ENCODE measurements at regions not wholly inside any gene's neighbourhood (a gene's known extent, or its start where the extent isn't known, plus 50 kb on each side); places are given as distances from the start of the nearest gene placed in this dataset.

GRCh38 chr16:73879621-73880020, 417.0 kb upstream of the PSMD7 start:
- ATAC-seq: no peak
- TF ChIP-seq ARNTL (CRISPR knock-in tag; IDR thresholded peaks at IDR 0.05; ENCODE audit: borderline replicate concordance, low read depth) (no peak), PATZ1 (CRISPR knock-in tag; IDR thresholded peaks at IDR 0.05; ENCODE audit: borderline replicate concordance) (no peak), ESRRG (CRISPR knock-in tag; IDR thresholded peaks at IDR 0.05) (no peak), ZFP3 (CRISPR knock-in tag; IDR thresholded peaks at IDR 0.05) (no peak), CREB5 (CRISPR knock-in tag; IDR thresholded peaks at IDR 0.05; ENCODE audit: low read depth) (no peak), PPARA (CRISPR knock-in tag; IDR thresholded peaks at IDR 0.05; ENCODE audit: borderline replicate concordance) (no peak), ZFP30 (CRISPR knock-in tag; IDR thresholded peaks at IDR 0.05) (no peak)

- peak; percentile 62; the same call in 1 of the 3 replicates for ATAC-seq
- TF ChIP-seq BACH2 (CRISPR knock-in tag; IDR thresholded peaks at IDR 0.05; ENCODE audit: borderline replicate concordance) (no peak), ARNTL (CRISPR knock-in tag; IDR thresholded peaks at IDR 0.05; ENCODE audit: borderline replicate concordance, low read depth) (no peak), ZC3H10 (CRISPR knock-in tag; IDR thresholded peaks at IDR 0.05) (no peak), ISL1 (CRISPR knock-in tag; IDR thresholded peaks at IDR 0.05) (no peak), TCF4 (CRISPR knock-in tag; IDR thresholded peaks at IDR 0.05; ENCODE audit: borderline replicate concordance) (no peak), ZNF565 (CRISPR knock-in tag; conservative IDR thresholded peaks at IDR 0.05; ENCODE audit: low read depth) (no peak), SNAI2 (CRISPR knock-in tag; IDR thresholded peaks at IDR 0.05) (no peak), PPARA (CRISPR knock-in tag; IDR thresholded peaks at IDR 0.05; ENCODE audit: borderline replicate concordance) (no peak), POU6F1 (CRISPR knock-in tag; IDR thresholded peaks at IDR 0.05; ENCODE audit: borderline replicate concordance, low read depth) (no peak), ZNF70 (CRISPR knock-in tag; IDR thresholded peaks at IDR 0.05) (no peak), CSRNP3 (CRISPR knock-in tag; IDR thresholded peaks at IDR 0.05) (no peak), TOX (CRISPR knock-in tag; IDR thresholded peaks at IDR 0.05; ENCODE audit: borderline replicate concordance) (no peak), OSR1 (CRISPR knock-in tag; IDR thresholded peaks at IDR 0.05) (no peak), CREB5 (CRISPR knock-in tag; IDR thresholded peaks at IDR 0.05; ENCODE audit: low read depth) (no peak), TSHZ2 (CRISPR knock-in tag; IDR thresholded peaks at IDR 0.05) (no peak), PATZ1 (CRISPR knock-in tag; IDR thresholded peaks at IDR 0.05; ENCODE audit: borderline replicate concordance) (no peak), GLIS3 (CRISPR knock-in tag; IDR thresholded peaks at IDR 0.05) (no peak)
Measured at GRCh38 chr16:73878611-73879010, 418.0 kb upstream of the PSMD7 start.

Data from SK-N-SH treated with all-trans-retinoic acid at 6 μM for 48 hours (cell line).